ENCODE measurements at regions not wholly inside any gene's neighbourhood (a gene's known extent, or its start where the extent isn't known, plus 50 kb on each side); places are given as distances from the start of the nearest gene placed in this dataset.

DNA sequence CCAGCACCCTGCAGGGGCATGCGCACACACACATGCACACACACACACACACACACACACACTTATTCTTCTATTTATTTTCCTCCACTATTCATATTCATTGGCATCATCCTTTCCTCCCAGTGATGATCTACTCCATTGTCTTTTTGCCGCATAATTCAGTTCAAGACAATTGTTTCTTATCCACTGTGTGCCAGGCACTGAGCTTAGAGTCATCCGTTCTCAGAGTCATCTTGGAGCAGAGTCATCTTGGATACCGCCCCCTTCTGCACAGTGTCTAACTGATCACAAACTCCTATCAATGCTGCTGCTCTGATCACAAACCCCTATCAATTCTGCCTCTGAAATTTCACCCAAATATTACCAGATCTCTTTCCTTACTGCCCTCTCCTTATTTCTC, 102.8 kb upstream of the PROX1 start:
- TF ChIP-seq POLR2A (IDR thresholded peaks at IDR 0.05) (no peak), CTCF (IDR thresholded peaks at IDR 0.05) (no peak), POLR2AphosphoS5 (IDR thresholded peaks at IDR 0.05) (no peak)
- Histone ChIP-seq H3K4me3 (no peak overlapping the region), H3K27me3 (no peaks in the 10 kb centered on the region), H3K4me1 (no peaks in the 10 kb centered on the region), H3K27ac (no peak overlapping the region), H3K36me3 (no peaks in the 10 kb centered on the region), H3K9me3 (no peaks in the 10 kb centered on the region)
- no peak for DNase-seq (ENCODE audit: low spot score in 2 of 2)
- intact Hi-C loops (cut with DNase I; ENCODE audit: low total_unique reads), result no loop called here

- H3K4me1 ChIP-seq, result no peaks in the 10 kb centered on the region
- TF ChIP-seq POLR2AphosphoS5 (IDR thresholded peaks at IDR 0.05) (no peak), CTCF (IDR thresholded peaks at IDR 0.05) (no peak), POLR2A (IDR thresholded peaks at IDR 0.05) (no peak)
- no peak overlapping the region for H3K27ac ChIP-seq
- no peaks in the 10 kb centered on the region for H3K27me3 ChIP-seq
- intact Hi-C loops (cut with DNase I; ENCODE audit: low total_unique reads), result no loop called here
- H3K4me3 ChIP-seq, result no peak overlapping the region
- H3K9me3 ChIP-seq, result no peaks in the 10 kb centered on the region
- no peaks in the 10 kb centered on the region for H3K36me3 ChIP-seq
- no peak for DNase-seq (ENCODE audit: low spot score in 2 of 2)
Measured at GRCh38 chr1:213887842-213888241, 99.9 kb upstream of the PROX1 start.

DNA sequence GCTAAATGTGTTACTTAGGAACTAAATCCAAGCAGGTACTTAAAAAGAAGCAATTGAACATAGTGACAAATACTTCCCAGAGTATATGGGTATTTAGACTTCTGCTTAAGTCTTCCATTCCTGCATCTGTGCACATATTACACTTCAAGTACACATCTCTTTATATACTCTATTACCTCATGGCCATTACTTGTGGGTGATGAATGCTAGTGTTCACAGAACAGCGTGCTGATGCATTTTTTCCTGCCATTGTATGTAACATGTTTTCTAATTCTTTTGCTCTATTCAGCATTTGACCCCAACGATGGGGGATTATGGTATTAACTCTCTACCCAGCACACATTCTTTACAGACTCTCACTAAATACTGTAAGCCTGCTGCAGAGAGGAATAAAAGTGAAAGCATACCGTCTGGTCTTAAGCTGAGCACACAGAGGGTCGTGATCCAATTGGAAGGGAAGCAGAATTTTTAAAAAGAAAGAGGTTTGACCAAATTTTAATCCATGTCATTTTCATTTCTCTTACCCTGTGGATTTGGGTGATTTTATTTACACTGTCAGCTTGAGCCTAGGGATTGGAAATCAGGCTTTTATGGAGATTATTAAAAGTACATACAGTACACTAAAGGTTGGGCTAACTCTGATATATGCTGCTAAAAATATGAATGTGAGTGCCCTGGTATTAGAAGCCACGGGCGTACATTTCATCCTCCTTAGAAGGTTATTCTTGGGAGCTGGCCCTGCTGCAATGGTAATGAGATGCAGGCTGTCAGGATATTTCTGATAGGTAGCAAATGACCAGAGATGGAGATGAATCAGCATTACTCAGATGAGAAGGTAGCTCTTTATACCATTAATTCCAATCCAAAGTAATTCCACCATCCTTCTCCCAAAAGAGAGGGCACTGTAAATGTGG, 95.5 kb upstream of the PROX1 start:
- Histone ChIP-seq H3K36me3 (no peaks in the 10 kb centered on the region), H3K4me3 (no peak overlapping the region), H3K4me1 (no peaks in the 10 kb centered on the region), H3K27me3 (no peaks in the 10 kb centered on the region), H3K27ac (no peak overlapping the region), H3K9me3 (no peaks in the 10 kb centered on the region)
- TF ChIP-seq POLR2AphosphoS5 (IDR thresholded peaks at IDR 0.05) (no peak), CTCF (IDR thresholded peaks at IDR 0.05) (no peak), POLR2A (IDR thresholded peaks at IDR 0.05) (no peak)
- intact Hi-C loops (cut with DNase I; ENCODE audit: low total_unique reads), result no loop called here
- DNase-seq (ENCODE audit: low spot score in 2 of 2), result no peak

- Histone ChIP-seq H3K9me3 (no peaks in the 10 kb centered on the region), H3K36me3 (no peaks in the 10 kb centered on the region), H3K27ac (no peak overlapping the region), H3K4me1 (no peaks in the 10 kb centered on the region), H3K4me3 (no peak overlapping the region), H3K27me3 (no peaks in the 10 kb centered on the region)
- TF ChIP-seq POLR2A (IDR thresholded peaks at IDR 0.05) (no peak), POLR2AphosphoS5 (IDR thresholded peaks at IDR 0.05) (no peak), CTCF (IDR thresholded peaks at IDR 0.05) (no peak)
- intact Hi-C loops (cut with DNase I; ENCODE audit: low total_unique reads), result no loop called here
- DNase-seq (ENCODE audit: low spot score in 2 of 2), result no peak
Measured at GRCh38 chr1:213898684-213899083, 89.1 kb upstream of the PROX1 start.

GRCh38 chr1:213899413-213899812, 88.4 kb upstream of the PROX1 start:
- DNase-seq (ENCODE audit: low spot score in 2 of 2), result no peak
- intact Hi-C loops (cut with DNase I; ENCODE audit: low total_unique reads), result no loop called here
- Histone ChIP-seq H3K27ac (no peak overlapping the region), H3K27me3 (no peaks in the 10 kb centered on the region), H3K4me1 (no peaks in the 10 kb centered on the region), H3K4me3 (no peak overlapping the region), H3K36me3 (no peaks in the 10 kb centered on the region), H3K9me3 (no peaks in the 10 kb centered on the region)
- TF ChIP-seq POLR2A (IDR thresholded peaks at IDR 0.05) (no peak), POLR2AphosphoS5 (IDR thresholded peaks at IDR 0.05) (no peak), CTCF (IDR thresholded peaks at IDR 0.05) (no peak)
